GM19023 (cell line): ENCODE measurements at regions not wholly inside any gene's neighbourhood (a gene's known extent, or its start where the extent isn't known, plus 50 kb on each side); places are given as distances from the start of the nearest gene placed in this dataset.
A peak's percentile ranks its signal among the peaks of the same experiment; 100 is the strongest.

ENCODE experiments used
- ATAC-seq: cut with Tn5 transposase; IDR thresholded peaks from one replicate; pipeline ENCODE4 v1.9.1; 2021; ENCODE audit warnings: mild to moderate bottlenecking, moderate library complexity; ENCODE audit not compliant: unreplicated experiment

DNA sequence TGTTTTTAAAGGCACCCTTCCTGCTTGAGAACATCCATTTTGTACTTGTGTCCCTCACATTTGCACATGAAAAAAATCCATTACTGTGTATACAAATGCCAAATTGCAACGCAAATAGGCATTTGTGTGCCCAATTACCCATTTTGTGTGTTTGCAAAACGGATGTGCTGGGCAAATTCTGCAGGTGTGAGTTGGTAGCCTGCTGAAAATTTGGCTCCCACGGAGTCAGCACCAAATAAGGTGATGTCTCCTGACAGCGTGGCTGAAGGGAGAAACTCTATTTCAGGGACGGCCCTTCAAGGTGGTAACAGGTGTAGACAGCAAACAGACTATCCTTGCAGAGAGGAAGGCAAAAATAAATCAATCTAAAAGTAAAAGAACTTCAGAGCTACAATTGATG, 661.1 kb downstream of the BCL11A start:
- ATAC-seq = no peak

DNA sequence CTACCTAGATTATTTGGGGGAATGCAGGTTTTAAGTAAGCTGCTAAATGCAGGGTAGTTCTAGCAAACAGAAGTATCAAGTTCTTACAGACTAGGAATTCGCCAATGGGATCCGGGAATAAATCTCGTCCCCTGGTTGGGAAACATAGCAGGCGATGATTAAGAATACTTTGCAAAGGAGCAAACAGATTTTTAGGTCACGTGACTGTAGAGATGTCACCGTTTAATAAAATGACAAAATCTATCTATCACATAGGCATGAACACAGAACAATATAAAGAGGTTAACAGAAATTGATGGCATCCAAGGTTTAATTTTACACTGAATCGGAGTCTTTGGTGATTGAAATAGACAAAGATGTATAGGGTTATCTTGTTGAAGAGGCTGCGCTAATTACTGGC, 664.1 kb downstream of the BCL11A start:
- no peak for ATAC-seq

DNA sequence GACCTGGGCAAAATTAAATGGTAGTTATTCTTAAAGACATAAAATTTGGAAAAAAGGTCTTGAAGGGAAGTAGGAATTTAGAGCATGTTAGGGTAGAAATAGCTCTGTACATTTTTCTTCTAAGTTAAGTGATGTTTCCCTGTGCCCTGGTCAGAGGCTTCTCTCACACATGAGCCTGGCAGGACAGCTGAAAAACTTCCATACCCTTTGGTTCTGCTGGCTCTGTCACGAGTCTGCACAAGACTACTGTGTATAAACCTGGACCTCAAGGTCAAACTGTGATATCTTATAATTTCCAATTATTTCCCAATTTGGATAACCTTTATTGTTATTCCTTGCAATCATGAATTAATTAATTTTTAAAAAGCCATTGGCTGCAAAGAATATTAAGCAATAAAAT, 664.7 kb downstream of the BCL11A start:
- ATAC-seq = no peak

DNA sequence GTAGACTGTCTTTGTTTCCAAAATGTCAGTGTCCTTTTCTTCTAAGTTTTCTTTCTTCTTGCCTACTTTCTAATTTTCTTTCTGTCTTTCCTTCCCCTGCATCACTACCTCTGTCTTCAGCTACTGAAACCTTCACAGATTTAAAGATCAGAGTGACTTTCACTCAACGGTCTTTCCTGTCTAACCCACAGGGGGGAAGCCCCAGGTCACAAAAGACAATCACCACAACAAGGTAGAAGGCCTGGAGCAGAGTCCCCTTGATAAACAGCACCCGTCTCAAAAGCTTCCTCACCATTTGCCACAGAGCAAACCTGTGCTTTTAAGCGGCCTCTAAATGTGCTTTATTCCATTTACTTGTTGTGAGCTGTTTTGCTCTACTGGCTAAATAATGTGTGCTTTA, 665.4 kb downstream of the BCL11A start:
- peak; percentile 92 for ATAC-seq

DNA sequence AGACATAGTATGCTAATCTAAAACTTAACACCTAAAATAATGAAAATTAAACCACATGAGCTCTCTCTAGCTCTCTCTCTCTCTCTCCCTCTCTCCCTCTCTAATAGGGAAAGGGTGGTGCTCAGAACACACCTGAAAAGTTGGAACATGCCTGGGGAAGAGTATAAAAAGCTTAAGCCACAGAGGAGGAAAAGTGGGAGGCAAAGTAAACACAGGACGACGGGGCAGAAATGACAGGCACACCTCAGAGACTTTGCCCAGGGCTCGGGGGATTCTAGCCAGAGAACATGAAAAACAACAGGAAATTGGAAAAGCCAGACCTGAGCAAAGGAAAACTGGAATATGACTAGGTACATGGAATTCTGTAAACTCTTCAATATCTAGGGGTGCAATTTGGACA, 666.1 kb downstream of the BCL11A start:
- ATAC-seq = no peak

DNA sequence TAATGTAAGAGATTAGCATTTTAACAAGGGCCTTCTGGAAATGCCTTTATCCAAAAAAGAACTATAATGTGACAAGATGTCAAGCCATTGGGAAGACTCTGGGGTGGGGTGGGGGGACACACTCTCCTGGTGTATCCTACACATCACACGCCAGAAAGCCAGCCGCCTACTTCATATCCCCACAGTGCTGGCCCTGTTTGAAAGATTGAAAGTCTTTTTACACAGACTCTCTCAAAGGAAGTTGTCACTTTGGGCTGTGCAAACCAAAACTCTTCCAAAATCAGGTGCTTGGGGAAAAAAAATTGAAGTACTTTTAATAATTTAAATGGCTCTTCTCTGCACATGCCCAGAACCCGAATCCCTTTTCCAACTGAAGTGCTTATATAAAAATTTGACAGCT, 666.7 kb downstream of the BCL11A start:
- ATAC-seq = no peak

DNA sequence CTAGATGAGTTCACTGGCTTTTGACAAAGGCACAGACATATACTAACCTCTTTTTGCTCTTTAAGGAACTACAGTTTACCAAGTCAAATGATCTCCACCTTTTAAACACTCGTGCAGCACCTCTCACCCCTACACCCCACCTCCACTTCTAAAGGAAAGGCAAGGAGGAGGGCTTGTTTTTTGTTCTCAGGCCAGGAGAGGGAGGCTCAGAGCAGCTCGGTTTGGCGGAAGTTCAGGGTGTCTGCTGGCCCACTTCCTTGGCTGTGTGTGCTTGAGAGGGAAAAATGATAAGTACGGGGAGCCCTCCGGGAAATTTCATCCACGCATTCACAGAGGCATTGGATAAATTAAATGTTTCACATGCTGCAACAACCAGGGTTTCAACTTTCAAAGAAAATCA, 667.9 kb downstream of the BCL11A start:
- ATAC-seq = no peak

DNA sequence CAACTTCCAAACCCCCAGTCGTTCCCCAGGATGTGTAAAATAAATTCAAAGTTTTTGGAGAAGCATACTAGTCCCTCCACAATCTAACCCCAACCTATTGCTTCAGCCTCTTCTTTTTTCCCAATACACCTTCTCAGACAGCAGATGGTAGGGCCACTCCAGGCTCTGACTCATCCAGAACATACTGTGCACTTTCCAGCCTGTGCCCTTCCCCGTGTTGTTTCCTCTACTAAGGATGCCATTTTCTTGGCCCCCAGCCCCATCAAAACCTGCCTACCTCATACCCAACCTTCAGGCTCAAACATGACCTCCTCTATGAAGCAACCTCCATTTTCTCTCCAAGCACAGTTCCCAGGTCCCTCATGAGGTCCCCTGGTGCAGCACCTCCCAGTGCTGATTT, 669.3 kb downstream of the BCL11A start:
- ATAC-seq = no peak

DNA sequence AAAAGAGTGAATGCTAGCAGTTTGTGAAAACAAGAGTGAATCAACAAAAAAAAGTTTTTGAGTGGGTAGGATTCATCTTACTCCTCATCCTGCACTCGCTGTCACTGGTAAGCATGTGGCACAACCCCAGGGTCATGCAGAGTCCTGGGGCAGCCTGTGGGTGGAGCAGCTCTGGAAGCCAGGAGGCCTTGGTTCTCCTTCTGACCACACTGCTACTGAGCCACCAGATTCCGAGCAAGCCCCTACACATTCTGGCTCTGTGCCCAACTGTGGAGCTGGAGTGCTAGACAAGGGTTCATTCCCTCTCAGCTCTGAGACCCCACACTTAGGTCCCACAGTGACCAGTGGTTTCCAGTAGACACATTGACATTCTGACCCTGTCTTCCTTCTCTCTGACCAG, 670.6 kb downstream of the BCL11A start:
- ATAC-seq = no peak

DNA sequence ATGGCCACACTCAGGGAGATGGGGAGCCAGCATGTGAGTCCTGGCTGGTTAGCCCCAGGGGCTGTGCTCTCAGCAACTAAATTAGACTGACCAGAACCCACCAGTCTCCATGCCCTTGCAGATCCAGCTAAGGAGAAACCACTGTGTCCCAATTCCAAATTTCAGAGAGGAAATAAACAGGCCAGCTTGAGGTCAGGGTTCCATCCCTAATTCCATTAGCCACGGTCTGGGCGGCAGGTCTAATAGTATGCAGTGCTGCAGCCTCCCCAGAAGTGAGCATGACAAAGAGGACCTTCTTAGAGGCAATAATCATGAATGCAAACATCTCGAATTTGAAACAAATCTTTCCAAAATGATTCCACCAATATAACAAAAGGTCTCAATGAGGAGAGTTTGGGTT, 671.2 kb downstream of the BCL11A start:
- no peak for ATAC-seq

DNA sequence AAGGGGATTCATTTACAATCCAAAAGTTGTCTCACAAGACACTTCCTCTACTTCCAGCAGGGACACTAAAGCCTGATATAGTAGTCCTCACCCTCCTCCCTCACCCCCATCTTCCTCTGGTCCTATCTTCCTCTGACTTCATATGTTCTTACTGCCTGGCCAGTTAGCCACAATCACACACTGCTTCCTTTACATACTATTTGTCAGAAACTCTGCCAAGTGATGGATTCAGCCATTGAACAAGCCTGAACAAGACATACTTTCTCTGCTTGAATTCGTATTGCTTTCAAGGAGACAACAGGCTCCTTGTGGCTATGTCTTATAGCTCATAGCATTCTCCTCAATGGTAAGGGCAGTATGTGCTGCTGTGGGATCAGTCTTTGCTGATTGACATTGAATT, 672.2 kb downstream of the BCL11A start:
- ATAC-seq = no peak

DNA sequence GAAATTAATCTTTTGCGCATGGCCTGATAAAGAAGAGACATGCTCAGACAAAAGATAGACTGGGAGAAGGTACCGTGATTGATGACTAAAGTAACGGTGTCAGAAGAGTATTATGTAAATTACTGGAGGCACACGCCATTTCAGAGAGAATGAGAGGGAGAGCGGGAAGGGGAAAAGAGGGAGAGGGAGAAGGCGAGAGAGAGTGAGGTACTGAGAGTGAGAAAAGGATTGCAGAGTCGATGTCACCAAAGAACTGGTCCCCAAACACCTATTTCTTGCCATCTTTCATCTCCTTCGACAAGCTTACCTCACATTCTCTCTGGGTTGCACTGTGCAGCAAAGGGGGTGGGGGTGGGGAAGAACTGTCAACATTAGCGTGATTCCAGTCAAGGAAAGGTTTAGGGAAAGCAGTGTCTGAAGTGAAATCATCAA, 673.7 kb downstream of the BCL11A start:
- ATAC-seq = no peak

DNA sequence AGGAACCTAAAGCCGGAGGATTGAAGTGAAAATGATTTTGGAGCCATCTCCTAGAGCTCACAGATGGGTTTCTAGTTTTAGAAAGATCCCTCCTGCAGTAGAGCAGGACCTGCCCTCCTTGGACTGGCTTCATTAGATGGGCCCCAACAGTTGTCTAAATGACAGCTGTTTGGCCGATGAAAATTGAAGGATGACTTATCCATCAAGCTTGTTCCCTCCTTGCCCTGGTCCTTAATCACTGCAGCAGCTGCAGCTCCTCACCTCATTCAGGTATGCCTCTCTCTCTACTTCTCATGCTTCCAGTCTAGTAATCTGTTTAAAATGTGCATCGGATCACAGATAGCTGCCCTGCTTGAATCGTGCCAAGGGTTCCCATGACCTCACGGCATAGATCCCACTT, 677.6 kb downstream of the BCL11A start:
- ATAC-seq = no peak

DNA sequence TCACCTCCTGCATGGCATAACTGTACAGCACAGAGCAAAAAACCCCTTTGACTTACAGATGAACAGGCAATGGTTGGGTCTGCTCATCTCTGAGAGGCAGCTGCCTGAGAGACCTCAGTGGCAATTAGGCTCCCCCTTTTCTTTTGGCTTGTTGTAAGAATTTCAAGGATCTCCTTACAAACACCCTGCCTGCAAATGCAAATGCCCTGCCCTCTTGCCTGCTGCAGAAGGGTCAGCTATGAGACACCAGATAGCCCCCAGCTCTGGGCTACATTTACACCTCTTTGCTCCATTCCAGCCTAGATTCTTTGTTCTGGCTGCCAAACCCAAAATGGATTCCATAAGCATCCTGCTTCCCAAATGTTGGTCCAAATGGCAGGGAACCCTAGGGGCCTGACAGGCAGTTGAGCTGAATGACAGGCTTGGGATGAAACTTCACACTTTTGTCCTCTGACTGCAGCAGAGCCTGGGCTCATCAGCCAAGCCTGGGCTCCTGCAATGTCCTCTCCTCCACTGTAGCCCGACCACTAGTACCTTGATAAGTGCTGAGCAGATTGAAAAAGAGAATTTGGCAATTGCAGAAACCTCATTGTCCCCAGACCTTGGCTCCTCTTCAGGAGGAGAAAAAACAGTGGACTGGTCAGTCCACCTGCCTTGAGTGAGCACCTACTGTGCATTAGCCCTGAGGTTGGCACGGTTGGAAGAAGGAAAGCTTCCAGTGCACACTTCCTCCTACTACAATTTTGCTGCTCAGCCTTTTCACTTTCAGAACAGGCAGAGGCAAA, 678.3 kb downstream of the BCL11A start:
- no peak for ATAC-seq

DNA sequence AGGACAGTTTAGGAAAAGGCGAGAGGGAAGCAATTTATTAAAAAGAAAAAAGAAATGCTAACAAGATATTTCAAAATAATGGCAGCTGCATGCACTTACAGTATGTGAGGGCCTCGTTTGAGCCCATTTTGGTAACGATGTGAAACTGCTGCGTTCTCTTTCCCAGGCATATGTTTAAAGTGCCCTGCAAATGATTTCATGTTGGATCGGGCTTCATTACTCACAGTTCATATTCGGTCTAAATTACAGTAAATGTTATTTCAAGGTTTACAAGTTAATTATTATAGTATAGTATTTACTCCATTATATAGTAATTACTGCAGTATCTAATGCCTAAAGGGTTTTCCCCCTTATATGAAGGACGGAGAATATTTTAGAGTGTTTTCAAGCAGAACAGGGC, 679.1 kb downstream of the BCL11A start:
- no peak for ATAC-seq

DNA sequence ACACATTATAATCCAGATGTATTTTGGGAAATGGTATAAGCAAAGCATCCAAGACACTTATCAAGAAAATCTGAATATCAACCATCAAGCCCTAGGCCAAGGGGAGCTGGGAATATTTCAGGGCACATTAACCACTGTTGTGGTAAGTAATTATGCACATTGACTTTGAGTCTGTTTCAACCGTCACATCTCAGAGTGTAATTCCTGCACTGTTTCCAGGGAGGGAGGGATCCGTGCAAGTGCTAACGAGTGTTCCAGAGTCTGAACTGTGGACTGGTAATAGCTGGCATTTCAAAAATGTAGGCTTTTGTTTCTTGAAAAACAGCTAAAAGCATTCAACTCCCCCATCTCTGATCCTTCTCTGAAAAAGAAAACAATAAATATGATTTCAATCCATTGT, 681.6 kb downstream of the BCL11A start:
- ATAC-seq = no peak

DNA sequence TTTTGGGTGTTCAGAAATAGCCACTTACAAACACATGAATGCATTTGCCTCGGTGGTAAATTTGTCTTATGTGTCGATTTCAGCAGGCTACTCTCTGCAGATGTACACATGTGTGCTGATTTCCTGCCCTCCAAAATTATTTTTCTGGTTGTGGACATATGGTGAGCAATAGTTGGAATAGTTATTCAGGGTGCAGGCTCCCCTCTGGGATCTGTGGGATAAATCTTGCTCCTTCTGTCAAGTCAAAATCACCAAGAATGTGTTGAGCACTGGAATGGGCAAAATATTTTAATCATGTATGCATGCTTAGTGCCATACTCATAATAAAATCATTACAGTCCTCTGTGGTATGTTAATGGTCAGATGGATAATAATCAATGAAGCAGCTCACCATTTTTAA, 684.5 kb downstream of the BCL11A start:
- no peak for ATAC-seq

DNA sequence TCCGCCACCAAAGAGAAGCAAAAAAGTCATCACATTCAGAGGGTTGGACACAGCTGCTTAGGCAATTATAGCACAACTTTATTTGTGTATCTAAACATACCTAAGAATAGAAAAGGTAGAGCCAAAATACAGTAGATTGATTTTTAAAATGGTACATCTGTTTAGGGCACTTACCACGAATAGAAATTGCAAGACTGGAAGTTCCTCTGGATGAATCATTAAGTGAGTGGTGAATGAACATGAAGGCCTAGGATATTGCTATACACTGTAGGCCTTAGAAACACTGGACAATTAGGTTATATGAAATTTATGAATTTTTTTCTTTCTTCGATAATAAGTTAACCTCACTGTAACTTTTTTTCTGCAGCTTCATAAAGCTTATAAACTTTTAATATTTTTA, 687.0 kb downstream of the BCL11A start:
- no peak for ATAC-seq

DNA sequence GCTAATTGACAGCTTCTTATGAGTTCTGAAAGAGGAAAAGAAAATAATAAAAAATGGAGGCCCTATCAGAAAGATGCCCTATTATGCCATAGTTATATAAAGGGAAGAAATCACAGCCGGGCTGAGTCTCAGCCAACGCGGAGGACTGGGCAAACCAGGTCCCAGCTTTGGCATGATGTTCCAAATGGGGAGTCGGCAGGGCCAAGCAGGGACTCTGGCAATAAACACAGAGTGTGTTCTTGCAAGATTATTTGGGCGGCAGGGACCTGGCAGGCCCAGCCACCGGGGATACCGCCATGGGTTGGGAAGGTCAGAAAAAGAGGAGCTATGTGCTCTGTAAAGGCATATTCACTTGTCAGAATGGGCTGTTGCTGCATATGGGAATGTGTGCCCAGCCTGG, 694.9 kb downstream of the BCL11A start:
- no peak for ATAC-seq

DNA sequence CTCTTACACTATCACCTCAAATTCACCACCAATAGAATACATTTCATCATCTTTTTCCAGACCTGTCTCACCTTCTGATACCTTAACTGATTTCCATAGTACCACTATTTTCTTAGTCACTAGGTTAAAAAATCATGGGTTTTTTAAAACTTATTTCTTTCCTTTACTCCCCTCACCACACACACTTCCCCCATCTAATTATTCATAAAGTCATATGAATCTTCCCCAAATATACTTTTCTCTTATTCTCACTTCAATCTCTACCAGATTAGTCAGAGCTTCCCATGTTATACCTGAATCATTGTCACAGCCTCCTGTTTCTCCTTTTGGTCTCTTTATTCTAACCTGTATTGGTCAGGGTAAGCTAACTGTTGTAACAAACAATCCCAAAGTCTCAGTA, 696.3 kb downstream of the BCL11A start:
- no peak for ATAC-seq

DNA sequence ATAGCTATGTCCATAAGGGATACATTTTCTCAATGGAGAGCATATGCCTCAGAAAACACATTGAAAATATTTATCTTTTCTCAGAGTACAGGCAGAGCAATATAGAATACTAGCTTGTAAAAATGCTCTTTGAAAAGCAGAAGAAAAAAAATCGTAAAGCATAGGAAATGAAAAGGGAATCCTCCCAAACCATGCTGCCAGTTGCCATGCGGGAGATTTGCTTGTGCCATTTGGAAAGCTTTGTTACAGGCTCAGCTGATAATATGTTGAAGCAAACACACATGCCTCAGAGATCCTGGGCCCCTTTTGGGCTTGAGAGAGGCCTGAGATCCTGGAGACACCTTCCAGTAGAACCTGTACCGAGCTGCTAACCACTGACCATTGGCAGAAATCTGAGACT, 697.1 kb downstream of the BCL11A start:
- no peak for ATAC-seq

DNA sequence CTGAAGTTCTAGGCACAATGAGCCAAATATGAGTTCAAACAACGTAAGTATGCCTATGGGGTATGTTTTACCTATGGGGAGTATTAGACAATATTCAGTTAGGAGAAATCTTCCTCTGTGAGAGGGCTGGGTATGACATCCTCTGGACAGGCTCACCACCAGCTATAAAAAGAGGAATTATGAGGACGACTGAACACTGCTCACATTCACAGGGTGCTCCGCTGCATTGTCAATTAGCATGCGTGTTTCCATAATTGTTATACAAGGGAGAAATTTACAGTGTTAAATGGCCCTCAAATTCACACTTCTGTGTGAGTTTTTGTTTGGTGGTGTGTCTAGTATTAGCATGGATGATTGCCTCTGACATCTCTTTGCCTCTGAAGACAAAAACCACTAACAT, 700.4 kb downstream of the BCL11A start:
- ATAC-seq = no peak

DNA sequence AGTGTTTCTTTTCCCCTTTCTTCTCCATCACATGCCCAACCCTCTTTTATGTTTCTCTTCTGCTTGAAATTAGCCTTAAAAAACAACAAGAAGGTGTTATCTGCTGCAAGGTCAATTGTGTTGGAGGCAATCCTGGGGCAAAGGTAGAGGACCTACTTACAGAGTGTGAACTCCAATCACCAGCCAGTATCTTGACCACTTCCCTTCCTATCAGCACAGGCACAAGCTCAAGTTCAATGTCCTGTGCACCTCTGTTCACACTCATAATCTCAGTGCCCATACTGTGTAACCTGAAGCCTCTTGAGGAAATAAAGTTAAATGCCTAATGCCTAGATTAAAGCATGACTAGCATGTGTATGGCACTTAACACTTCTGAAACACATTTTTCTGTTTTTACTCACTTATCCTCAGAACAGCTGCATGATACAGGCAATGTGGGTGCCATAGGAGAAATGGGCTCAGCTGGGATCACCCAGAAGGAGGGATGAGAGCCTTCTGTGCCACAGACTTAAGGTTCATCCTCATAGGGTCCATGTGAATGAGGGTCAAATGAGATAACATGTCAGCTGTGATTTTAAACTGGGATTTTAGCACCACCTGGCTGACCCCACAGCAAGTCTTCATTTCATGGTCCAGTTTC, 701.5 kb downstream of the BCL11A start:
- ATAC-seq = no peak
